T47D (cell line): ENCODE measurements at regions not wholly inside any gene's neighbourhood (a gene's known extent, or its start where the extent isn't known, plus 50 kb on each side); places are given as distances from the start of the nearest gene placed in this dataset.
A peak's percentile ranks its signal among the peaks of the same experiment; 100 is the strongest.

ENCODE experiments used
- DNase-seq, 2 experiments: peaks; one replicate each; pipeline versions ENCODE4 v3.0.0 to v3.0.0-alpha.2; 2011 to 2012; ENCODE audit warnings: low read depth in 1 of 2, low spot score in 1 of 2
- JUND ChIP-seq: IDR thresholded peaks from 2 replicates; pipeline ENCODE4 v1.6.1; 2012; ENCODE audit warnings: low read depth
- in situ Hi-C: cut with HindIII; loops from 2 replicates; pipeline ENCODE4 v1.10.0; 2016; ENCODE audit warnings: low sequenced_read_pairs, low pct_unique_long_range_greater_than_20kb

GRCh38 chr5:154107010-154107409 lies 68.2 kb downstream of the MFAP3 start:
- TF ChIP-seq JUND: no peak
- in situ Hi-C loops: no loop called here
- no peak for DNase-seq

DNA sequence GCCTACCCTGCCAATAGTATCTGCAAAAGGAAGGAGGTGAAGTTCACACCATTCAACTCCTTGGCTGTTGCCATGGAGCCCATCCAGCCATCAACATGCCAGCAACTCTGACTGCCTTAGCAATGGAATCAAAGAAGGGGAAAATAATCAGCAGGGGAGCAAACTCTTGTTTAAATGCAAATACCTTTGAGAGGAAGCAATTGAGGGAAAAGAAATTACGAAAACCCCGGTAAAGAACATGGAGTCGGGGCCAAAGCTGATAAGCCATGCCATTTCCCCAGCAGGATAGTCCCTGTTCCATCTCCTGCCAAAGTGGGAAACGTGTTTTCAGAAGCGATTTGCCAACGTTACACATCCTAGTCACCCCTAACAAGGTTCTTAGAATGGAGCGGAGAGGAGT lies 69.0 kb downstream of the MFAP3 start:
- TF ChIP-seq JUND: no peak
- DNase-seq: no peak
- in situ Hi-C loops: no loop called here

- in situ Hi-C loops: no loop called here
- no peak for DNase-seq
- TF ChIP-seq JUND: no peak
These were observed 70.8 kb downstream of the MFAP3 start for GRCh38 chr5:154109416-154110106.

DNA sequence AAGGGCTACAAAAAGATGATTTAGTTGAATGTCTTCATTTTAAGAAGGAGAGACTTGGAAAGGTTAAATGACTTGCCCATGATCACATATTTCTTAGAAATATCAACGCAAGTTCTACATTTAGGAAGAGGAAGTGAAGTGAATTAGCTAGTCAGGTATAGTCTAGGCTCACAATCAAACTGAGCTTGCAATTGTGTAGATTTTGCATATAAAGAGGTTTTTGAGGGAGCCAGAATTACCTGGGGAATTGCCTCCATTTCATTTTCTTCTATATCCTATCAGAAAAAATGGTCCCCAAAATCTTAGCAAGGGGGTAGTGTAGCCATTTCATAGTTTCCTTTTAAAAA lies 71.3 kb downstream of the MFAP3 start:
- in situ Hi-C loops: no loop called here
- DNase-seq: no peak
- no peak for TF ChIP-seq JUND

- no peak for TF ChIP-seq JUND
- peak in 1 of 2 experiments; percentile 38 for DNase-seq
- in situ Hi-C loops: no loop called here
These were observed 71.9 kb downstream of the MFAP3 start for GRCh38 chr5:154110716-154111115.

DNA sequence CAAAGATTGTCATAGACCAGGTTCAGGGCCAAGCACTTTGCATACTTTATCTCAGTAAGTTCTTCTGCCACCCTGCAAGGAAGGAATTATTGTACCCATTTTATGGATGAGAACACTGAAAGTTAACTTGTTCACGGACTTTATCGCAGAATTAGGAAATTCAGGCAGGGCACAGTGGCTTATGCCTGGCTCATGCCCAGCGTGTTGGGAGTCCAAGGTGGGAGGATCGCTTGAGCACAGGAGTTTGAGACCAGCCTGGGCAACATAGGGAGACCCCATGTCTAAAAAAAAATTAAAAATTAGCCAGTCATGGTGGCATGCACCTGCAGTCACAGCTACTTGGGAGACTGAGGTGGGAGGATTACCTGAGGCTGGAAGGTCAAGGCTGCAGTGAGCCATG lies 72.4 kb downstream of the MFAP3 start:
- no peak for TF ChIP-seq JUND
- no peak for DNase-seq
- in situ Hi-C loops: no loop called here

- no peak for DNase-seq
- in situ Hi-C loops: no loop called here
- TF ChIP-seq JUND: no peak
These were observed 73.5 kb downstream of the MFAP3 start for GRCh38 chr5:154112255-154112654.

DNA sequence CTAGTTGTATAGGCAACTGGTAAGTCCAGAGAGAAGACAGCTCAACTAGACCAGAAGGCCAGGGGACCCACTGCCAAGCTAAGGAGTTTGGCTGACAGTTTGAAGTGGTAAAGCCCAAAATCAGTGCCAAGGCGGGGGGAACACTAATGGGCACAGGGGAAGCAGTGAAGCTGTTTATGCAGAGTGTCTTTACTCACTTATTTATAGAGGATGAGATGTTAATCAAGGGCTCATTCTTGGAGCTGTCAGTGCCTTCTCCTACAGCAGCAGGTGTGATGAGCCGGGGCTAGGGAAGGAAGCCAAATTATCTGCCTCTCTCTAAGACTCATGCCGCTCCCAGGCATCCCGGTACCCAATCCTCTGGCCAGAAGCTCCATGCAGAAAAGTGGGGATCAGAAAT lies 75.2 kb upstream of the GALNT10 start:
- no peak for TF ChIP-seq JUND
- DNase-seq: no peak
- in situ Hi-C loops: no loop called here

GRCh38 chr5:154117050-154117449 lies 73.5 kb upstream of the GALNT10 start:
- peak in 1 of 2 experiments; percentile 29 for DNase-seq
- in situ Hi-C loops: no loop called here
- TF ChIP-seq JUND: no peak

GRCh38 chr5:154117930-154118329 lies 72.6 kb upstream of the GALNT10 start:
- in situ Hi-C loops: no loop called here
- TF ChIP-seq JUND: no peak
- DNase-seq: no peak

- TF ChIP-seq JUND: no peak
- DNase-seq: no peak
- in situ Hi-C loops: no loop called here
These were observed 72.1 kb upstream of the GALNT10 start for GRCh38 chr5:154118385-154118784.

DNA sequence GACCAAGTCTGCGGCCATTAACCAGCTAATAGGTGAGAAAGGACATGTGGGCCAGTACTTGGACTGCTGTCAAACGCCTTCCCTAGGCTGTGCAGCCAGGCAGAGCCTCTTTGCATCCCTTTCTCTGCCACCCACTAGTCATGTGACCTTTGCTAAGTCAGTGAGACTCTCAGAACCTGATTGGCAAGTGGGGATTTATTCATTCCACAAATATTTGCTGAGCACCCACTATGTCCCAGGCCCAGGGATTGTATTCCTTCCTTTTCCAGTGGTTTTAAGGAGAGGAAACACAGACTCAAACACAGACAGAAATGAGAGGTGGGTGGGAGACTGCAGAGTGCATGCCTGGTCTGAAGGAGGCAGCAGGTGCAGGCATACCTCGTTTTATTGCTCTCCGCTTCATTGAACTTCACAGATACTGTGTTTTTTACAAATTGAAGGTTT lies 71.6 kb upstream of the GALNT10 start:
- no peak for TF ChIP-seq JUND
- peak; percentile 52 to 87 for DNase-seq
- in situ Hi-C loops: no loop called here

DNA sequence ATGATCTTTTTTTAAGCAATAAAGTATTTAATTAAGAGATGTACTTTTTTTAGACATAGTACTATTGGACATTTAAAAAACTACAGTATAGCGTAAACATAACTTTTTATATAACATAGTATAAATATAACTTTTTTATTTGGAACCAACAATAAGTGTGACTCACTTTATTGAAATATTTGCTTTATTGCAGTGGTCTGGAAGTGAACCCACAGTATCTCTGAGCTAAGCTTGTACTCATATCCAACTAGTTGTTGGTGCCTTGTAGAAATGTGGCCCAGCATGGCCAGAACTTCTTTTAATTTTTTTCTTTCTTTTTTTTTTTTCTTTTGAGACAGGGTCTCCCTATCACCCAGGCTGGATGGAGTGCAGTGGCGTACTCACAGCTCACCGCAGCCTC lies 61.5 kb upstream of the GALNT10 start:
- in situ Hi-C loops: no loop called here
- no peak for TF ChIP-seq JUND
- no peak for DNase-seq

DNA sequence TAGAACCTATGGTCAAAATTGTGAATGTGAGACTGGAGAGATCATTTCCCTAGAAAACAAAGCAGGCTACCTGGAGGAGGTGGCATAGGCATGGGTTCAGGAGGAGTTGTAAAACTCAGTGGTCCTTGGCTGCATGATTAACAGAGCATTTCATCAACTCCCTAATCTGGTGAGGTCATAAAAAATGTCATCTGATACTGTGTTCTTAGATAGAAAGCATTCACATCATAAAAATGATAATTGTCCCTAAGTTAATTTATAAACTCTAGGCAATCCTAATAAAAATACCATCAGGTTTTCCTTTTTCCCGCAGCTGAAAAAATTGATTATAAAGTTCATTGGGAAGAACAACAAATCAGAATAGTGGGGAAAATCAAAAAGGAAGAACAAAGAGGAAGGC lies 60.6 kb upstream of the GALNT10 start:
- DNase-seq: no peak
- no peak for TF ChIP-seq JUND
- in situ Hi-C loops: no loop called here
